Psoas muscle (tissue), 7 donors: ENCODE measurements at regions not wholly inside any gene's neighbourhood (a gene's known extent, or its start where the extent isn't known, plus 50 kb on each side); places are given as distances from the start of the nearest gene placed in this dataset.

Source experiments
- ATAC-seq, 4 donors: fragments of 200-7000 bp; cut with Tn5 transposase; one replicate each; pipeline ENCODE4 v1.9.1; 2020; ENCODE audit warnings: moderate library complexity in 3 of 4, mild to moderate bottlenecking in 2 of 4
- DNase-seq, 2 donors: peaks; one replicate each; pipeline ENCODE4 v3.0.0-alpha.2; 2020
- H3K27ac ChIP-seq: fragments of 200-600 bp; one replicate; pipeline ENCODE4 v1.8.0; 2022
- H3K27me3 ChIP-seq, 3 donors: fragments of 200-600 bp in 1 of 3; one replicate each; pipeline versions ENCODE4 v1.6.1 to v1.8.0; 2013 to 2022; ENCODE audit warnings: low read length in 2 of 3, mild to moderate bottlenecking in 2 of 3, moderate library complexity in 1 of 3; ENCODE audit not compliant: insufficient read depth in 3 of 3
- H3K36me3 ChIP-seq, 2 donors: fragments of 200-600 bp in 1 of 2; one replicate each; pipeline versions ENCODE4 v1.6.1 to v1.8.0; 2013 to 2022; ENCODE audit warnings: low read depth in 1 of 2, mild to moderate bottlenecking in 1 of 2, moderate library complexity in 1 of 2; ENCODE audit not compliant: insufficient read depth in 1 of 2
- H3K4me1 ChIP-seq: fragments of 200-600 bp; one replicate; pipeline ENCODE4 v1.8.0; 2022
- H3K4me3 ChIP-seq: fragments of 200-600 bp; one replicate; pipeline ENCODE4 v1.8.0; 2022; ENCODE audit warnings: mild to moderate bottlenecking
- H3K9me3 ChIP-seq: fragments of 200-600 bp; one replicate; pipeline ENCODE4 v1.8.0; 2022
- WGBS, 3 donors: extraction: QIAGEN DNeasy Blood & Tissue Kit; methylation state at CpG; one replicate each; pipeline versions ENCODE4 v1.1.6 to v1.1.7; 2013; 5-methylcytosine and 5-hydroxymethylcytosine counted together
- intact Hi-C, 2 donors: fragments of 100-400 bp; cut with DNase I; formaldehyde crosslinking; loops; one replicate each; pipeline versions ENCODE4 v1.11.0 to v1.14.2; 2022
- TF ChIP-seq, protein P1 (sequence below): fragments of 200-600 bp; IDR thresholded peaks from one replicate; pipeline ENCODE4 v1.8.0; 2022; ENCODE audit warnings: antibody characterized with exemption
- donor health status: healthy with polysubstance abuse.
- donor health status: DM: no; HTN: no; CAD: no; lungs with moderate emphysema.
- donor health status: Bipolar disorder and iron deficiency.
- donor health status: healthy.
- donor health status: DM: yes; HTN: yes; CAD: no.
- donor health status: DM: no; HTN: no; CAD: no.
- donor health status: DM: yes; HTN: yes; CAD: no.

DNA sequence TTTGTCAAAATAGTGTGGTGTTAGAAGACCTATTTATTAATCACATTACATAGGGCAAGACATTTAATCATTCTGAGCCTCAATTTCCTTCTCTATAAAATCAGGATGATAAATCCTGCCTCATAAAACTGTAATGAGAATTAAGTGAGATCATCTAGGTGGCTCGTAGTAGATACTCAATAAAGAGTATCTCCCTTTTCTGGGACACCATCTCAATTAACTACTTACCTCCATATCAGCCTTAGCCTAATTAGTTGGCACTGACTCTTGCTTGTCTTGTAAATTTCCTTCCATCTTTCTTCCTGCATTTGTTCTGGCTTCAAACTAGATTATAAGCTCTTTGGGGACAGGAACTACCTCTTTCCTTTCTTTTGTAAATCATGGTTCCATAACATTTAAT, 102.6 kb upstream of the TNR start:
- intact Hi-C loops = no loop called here
- DNase-seq (no peak), ATAC-seq (no peak)
- H3K9me3 ChIP-seq = no peaks in the 10 kb centered on the region
- H3K27me3 ChIP-seq = peaks cover 0 to 4% (median 2%) of the 10 kb centered on the region in 3 donors
- H3K4me1 ChIP-seq = no peaks in the 10 kb centered on the region
- no peak overlapping the region for H3K27ac ChIP-seq
- no peaks in the 10 kb centered on the region for H3K36me3 ChIP-seq
- 59 to 65% (median 65%) methylated on average over 1 of the region's 1 CpG for WGBS, 3 donors
- H3K4me3 ChIP-seq = no peak overlapping the region
- TF ChIP-seq, protein P1, sequence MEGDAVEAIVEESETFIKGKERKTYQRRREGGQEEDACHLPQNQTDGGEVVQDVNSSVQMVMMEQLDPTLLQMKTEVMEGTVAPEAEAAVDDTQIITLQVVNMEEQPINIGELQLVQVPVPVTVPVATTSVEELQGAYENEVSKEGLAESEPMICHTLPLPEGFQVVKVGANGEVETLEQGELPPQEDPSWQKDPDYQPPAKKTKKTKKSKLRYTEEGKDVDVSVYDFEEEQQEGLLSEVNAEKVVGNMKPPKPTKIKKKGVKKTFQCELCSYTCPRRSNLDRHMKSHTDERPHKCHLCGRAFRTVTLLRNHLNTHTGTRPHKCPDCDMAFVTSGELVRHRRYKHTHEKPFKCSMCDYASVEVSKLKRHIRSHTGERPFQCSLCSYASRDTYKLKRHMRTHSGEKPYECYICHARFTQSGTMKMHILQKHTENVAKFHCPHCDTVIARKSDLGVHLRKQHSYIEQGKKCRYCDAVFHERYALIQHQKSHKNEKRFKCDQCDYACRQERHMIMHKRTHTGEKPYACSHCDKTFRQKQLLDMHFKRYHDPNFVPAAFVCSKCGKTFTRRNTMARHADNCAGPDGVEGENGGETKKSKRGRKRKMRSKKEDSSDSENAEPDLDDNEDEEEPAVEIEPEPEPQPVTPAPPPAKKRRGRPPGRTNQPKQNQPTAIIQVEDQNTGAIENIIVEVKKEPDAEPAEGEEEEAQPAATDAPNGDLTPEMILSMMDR = no peak

DNA sequence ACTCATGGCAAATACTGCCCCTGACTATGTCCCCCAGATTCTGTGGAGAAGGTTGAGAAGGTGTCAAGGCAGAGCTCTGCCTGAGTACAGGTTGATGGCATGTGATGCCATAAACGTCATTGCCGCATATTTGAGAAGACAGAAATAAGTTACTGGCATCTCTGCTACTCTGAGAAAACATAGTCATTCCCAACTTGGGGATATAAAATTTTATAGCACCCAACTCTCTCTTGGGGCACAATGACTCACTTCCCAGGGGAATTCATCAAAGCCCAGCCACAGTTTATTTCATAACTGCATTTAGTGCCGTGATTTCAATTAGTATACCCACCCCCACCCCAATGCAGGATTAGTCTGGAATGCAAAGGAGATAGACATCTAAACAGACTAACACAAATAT, 101.9 kb upstream of the TNR start:
- intact Hi-C loops = no loop called here
- ATAC-seq = no peak
- Histone ChIP-seq H3K36me3 (no peaks in the 10 kb centered on the region), H3K4me1 (no peaks in the 10 kb centered on the region), H3K9me3 (no peaks in the 10 kb centered on the region), H3K27me3 (peaks cover 0 to 4% (median 2%) of the 10 kb centered on the region in 3 donors), H3K27ac (no peak overlapping the region), H3K4me3 (no peak overlapping the region)
- 54 to 61% (median 58%) methylated on average over 3 of the region's 3 CpGs for WGBS, 3 donors
- DNase-seq = no peak
- TF ChIP-seq, protein P1 = no peak

DNA sequence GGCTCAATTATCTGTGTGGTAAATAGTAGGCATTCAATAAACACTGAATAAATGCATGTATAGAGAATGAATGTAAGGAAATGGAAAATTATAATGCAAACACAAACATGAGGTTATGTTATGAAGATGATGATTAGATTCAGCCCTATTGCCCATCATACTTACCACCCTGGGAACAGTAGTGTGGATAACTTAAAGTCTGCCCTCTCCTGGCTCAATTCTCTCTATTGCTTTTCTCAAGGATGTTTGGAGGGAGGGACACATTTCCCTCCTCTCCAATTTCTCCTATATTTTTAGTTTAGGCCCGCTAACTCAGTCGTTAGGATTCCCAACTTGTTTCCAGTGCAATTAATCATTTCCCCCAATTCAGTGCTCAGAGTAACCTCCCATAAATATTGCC, 101.5 kb upstream of the TNR start:
- 10 to 25% (median 18%) methylated on average over 2 of the region's 2 CpGs for WGBS, 3 donors
- TF ChIP-seq, protein P1 = no peak
- no peak for ATAC-seq
- intact Hi-C loops = no loop called here
- Histone ChIP-seq H3K4me3 (no peak overlapping the region), H3K9me3 (no peaks in the 10 kb centered on the region), H3K27me3 (peaks cover 0 to 4% (median 2%) of the 10 kb centered on the region in 3 donors), H3K4me1 (no peaks in the 10 kb centered on the region), H3K36me3 (no peaks in the 10 kb centered on the region), H3K27ac (no peak overlapping the region)
- no peak for DNase-seq

DNA sequence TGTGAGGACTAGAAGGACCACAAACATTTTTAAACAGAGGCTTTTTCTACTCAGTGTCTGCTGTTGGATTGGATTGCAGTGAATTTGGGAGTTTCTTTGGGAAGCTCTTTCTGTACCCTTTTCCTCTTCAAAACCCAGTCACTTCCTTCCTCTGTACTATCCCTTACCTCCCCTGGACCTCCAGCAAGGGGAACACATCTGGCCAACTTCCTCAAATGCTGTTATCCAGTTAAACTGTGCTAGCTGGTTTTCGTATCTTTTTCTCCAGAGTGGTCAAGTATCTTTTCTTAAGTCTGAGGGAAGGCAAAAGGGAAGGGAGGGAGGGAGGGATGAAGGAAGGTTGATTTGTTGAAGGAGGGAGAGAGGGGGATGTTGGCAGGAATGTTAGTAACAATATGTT, 99.2 kb upstream of the TNR start:
- Histone ChIP-seq H3K4me1 (no peaks in the 10 kb centered on the region), H3K36me3 (no peaks in the 10 kb centered on the region), H3K4me3 (no peak overlapping the region), H3K9me3 (no peaks in the 10 kb centered on the region), H3K27me3 (peaks cover 0 to 4% (median 2%) of the 10 kb centered on the region in 3 donors), H3K27ac (no peak overlapping the region)
- ATAC-seq (no peak), DNase-seq (no peak)
- intact Hi-C loops = no loop called here
- TF ChIP-seq, protein P1 = no peak
- WGBS, 3 donors = 56 to 64% (median 59%) methylated on average over 1 of the region's 1 CpG

DNA sequence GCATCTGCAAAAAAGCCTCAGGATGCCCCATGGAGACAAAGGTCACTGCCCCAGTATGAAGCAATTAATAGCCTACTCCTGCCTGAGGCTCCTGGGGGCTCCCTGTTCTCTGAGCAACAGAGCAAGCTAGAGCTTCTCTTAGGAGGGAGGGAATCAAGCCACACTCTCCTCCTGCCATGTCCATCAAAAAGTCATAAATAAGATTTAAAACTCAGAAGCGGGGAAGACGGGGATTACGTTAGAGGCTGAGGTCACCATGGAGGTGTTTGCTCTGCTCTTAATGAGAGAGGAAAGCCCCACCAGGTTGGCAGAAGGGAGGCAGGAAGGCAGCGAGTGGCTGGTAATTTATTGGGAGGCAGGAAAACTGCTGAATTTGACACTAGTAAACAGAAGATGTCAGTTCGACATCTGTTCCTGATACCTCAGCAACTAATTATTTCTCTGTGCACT, 98.4 kb upstream of the TNR start:
- Histone ChIP-seq H3K27ac (no peak overlapping the region), H3K4me3 (no peak overlapping the region), H3K27me3 (peaks cover 0 to 4% (median 2%) of the 10 kb centered on the region in 3 donors), H3K4me1 (no peaks in the 10 kb centered on the region), H3K9me3 (no peaks in the 10 kb centered on the region), H3K36me3 (no peaks in the 10 kb centered on the region)
- ATAC-seq = no peak
- TF ChIP-seq, protein P1 = no peak
- no peak for DNase-seq
- intact Hi-C loops = no loop called here
- 44 to 48% (median 44%) methylated on average over 5 of the region's 5 CpGs for WGBS, 3 donors
